Activated B cell treated with CpG ODN at 0.5 μM for 24 hours (primary cell): ENCODE measurements at regions not wholly inside any gene's neighbourhood (a gene's known extent, or its start where the extent isn't known, plus 50 kb on each side); places are given as distances from the start of the nearest gene placed in this dataset.
"Not testable (repeated sequence)": the region's sequence is repeated elsewhere in the genome, so short reads cannot be mapped to it uniquely, and the experiment has no call there.

Experiments used
- ATAC-seq: fragments of 200-7000 bp; cut with Tn5 transposase; one replicate; pipeline ENCODE4 v1.10.0; 2021; ENCODE audit warnings: low read depth, mild to moderate bottlenecking, moderate library complexity
- CTCF ChIA-PET: fragments of 350-600 bp; sonication (Branson Sonifier 250); formaldehyde crosslinking; loops from one replicate; lab custom pipeline; 2021; ENCODE audit warnings: antibody characterized with exemption; lab: Charles Lee
- POLR2A ChIA-PET: fragments of 350-600 bp; sonication (Branson Sonifier 250); formaldehyde crosslinking; loops from one replicate; lab custom pipeline; 2021; ENCODE audit warnings: antibody characterized with exemption; lab: Charles Lee
- DNase-seq: peaks from one replicate; pipeline ENCODE4 v3.0.0; 2022
- H3K27ac Mint-ChIP-seq: one replicate; pipeline ENCODE4 v1.8.0; 2020; ENCODE audit warnings: mixed read lengths
- H3K27me3 Mint-ChIP-seq: one replicate; pipeline ENCODE4 v1.8.0; 2021; ENCODE audit warnings: mixed read lengths
- H3K36me3 Mint-ChIP-seq: one replicate; pipeline ENCODE4 v1.8.0; 2021; ENCODE audit warnings: low read depth, mixed read lengths
- H3K4me1 Mint-ChIP-seq: one replicate; pipeline ENCODE4 v1.8.0; 2021; ENCODE audit warnings: mixed read lengths
- H3K4me3 Mint-ChIP-seq: one replicate; pipeline ENCODE4 v1.8.0; 2020; ENCODE audit warnings: mild to moderate bottlenecking, mixed read lengths
- H3K9me3 Mint-ChIP-seq: one replicate; pipeline ENCODE4 v1.8.0; 2020; ENCODE audit warnings: mixed read lengths
- intact Hi-C: fragments of 100-400 bp; cut with micrococcal nuclease; formaldehyde crosslinking; loops from one replicate; pipeline ENCODE4 v1.15.1; 2024

GRCh38 chr2:110269674-110270073, 57.3 kb upstream of the MTLN start:
- H3K4me1 Mint-ChIP-seq, H3K27ac Mint-ChIP-seq, H3K9me3 Mint-ChIP-seq, intact Hi-C loops, POLR2A ChIA-PET, DNase-seq, CTCF ChIA-PET, ATAC-seq, H3K27me3 Mint-ChIP-seq, H3K4me3 Mint-ChIP-seq, H3K36me3 Mint-ChIP-seq: not testable (repeated sequence)

- ATAC-seq: peak; percentile 75
- H3K9me3 Mint-ChIP-seq, H3K4me3 Mint-ChIP-seq, intact Hi-C loops, H3K36me3 Mint-ChIP-seq, DNase-seq, CTCF ChIA-PET, H3K4me1 Mint-ChIP-seq, H3K27ac Mint-ChIP-seq, H3K27me3 Mint-ChIP-seq, POLR2A ChIA-PET: not testable (repeated sequence)
Measured at GRCh38 chr2:110267828-110268407, 55.6 kb upstream of the MTLN start.

GRCh38 chr2:110264804-110265203, 52.5 kb upstream of the MTLN start:
- H3K4me3 Mint-ChIP-seq, intact Hi-C loops, H3K27ac Mint-ChIP-seq, H3K4me1 Mint-ChIP-seq, H3K27me3 Mint-ChIP-seq, DNase-seq, H3K9me3 Mint-ChIP-seq, CTCF ChIA-PET, ATAC-seq, H3K36me3 Mint-ChIP-seq, POLR2A ChIA-PET: not testable (repeated sequence)

- POLR2A ChIA-PET, H3K27me3 Mint-ChIP-seq, DNase-seq, H3K36me3 Mint-ChIP-seq, H3K27ac Mint-ChIP-seq, intact Hi-C loops, CTCF ChIA-PET, H3K4me1 Mint-ChIP-seq, ATAC-seq, H3K4me3 Mint-ChIP-seq, H3K9me3 Mint-ChIP-seq: not testable (repeated sequence)
Measured at GRCh38 chr2:110264076-110264681, 51.8 kb upstream of the MTLN start.

- ATAC-seq, H3K27ac Mint-ChIP-seq, H3K36me3 Mint-ChIP-seq, H3K9me3 Mint-ChIP-seq, POLR2A ChIA-PET, H3K4me1 Mint-ChIP-seq, H3K4me3 Mint-ChIP-seq, DNase-seq, H3K27me3 Mint-ChIP-seq, intact Hi-C loops, CTCF ChIA-PET: not testable (repeated sequence)
Measured at GRCh38 chr2:110263462-110263861, 51.1 kb upstream of the MTLN start.
